GM06990 (cell line): ENCODE measurements at regions not wholly inside any gene's neighbourhood (a gene's known extent, or its start where the extent isn't known, plus 50 kb on each side); places are given as distances from the start of the nearest gene placed in this dataset.

Experiments
- DNase-seq: peaks from one replicate; pipeline ENCODE4 v3.0.0-alpha.2; 2011; ENCODE audit not compliant: insufficient read length; ENCODE audit errors: extremely low read depth
- H3K27me3 ChIP-seq: replicated peaks from 2 replicates; pipeline ENCODE4 v1.6.0; 2011; ENCODE audit warnings: low read length; ENCODE audit not compliant: control insufficient read depth, insufficient read depth
- H3K36me3 ChIP-seq: 2 replicates; pipeline ENCODE4 v1.5.1; 2011; ENCODE audit warnings: low read length; ENCODE audit not compliant: control insufficient read depth, insufficient read depth
- H3K4me3 ChIP-seq: replicated peaks from 2 replicates; pipeline ENCODE4 v1.5.1; 2011; ENCODE audit warnings: low read depth, mild to moderate bottlenecking, control low read depth, low read length
- CTCF ChIP-seq: IDR thresholded peaks from 2 replicates; pipeline ENCODE4 v1.5.1; 2011; ENCODE audit warnings: low read length, control low read depth, mild to moderate bottlenecking, inconsistent platforms; ENCODE audit not compliant: insufficient read depth, poor library complexity, severe bottlenecking

- no peak for DNase-seq
- Histone ChIP-seq H3K4me3 (no peak overlapping the region), H3K27me3 (no peaks in the 10 kb centered on the region), H3K36me3 (no peaks in the 10 kb centered on the region)
- TF ChIP-seq CTCF: no peak
Measured at GRCh38 chr10:4081685-4082111, 296.7 kb upstream of the KLF6 start.

GRCh38 chr10:4080225-4080805 is 295.3 kb upstream of the KLF6 start:
- DNase-seq: no peak

GRCh38 chr10:4079803-4080202 is 294.8 kb upstream of the KLF6 start:
- no peak for DNase-seq
- no peak for TF ChIP-seq CTCF
- Histone ChIP-seq H3K4me3 (no peak overlapping the region), H3K27me3 (no peaks in the 10 kb centered on the region), H3K36me3 (no peaks in the 10 kb centered on the region)

More at GRCh38 chr10:4080225-4080805, 295.3 kb upstream of the KLF6 start:
- no peak for TF ChIP-seq CTCF
- Histone ChIP-seq H3K36me3 (no peaks in the 10 kb centered on the region), H3K27me3 (no peaks in the 10 kb centered on the region), H3K4me3 (no peak overlapping the region)

- TF ChIP-seq CTCF: no peak
- DNase-seq: no peak
- Histone ChIP-seq H3K36me3 (no peaks in the 10 kb centered on the region), H3K4me3 (no peak overlapping the region), H3K27me3 (no peaks in the 10 kb centered on the region)
Measured at GRCh38 chr10:4077804-4078203, 292.8 kb upstream of the KLF6 start.

GRCh38 chr10:4076983-4077382 is 292.0 kb upstream of the KLF6 start:
- Histone ChIP-seq H3K27me3 (no peaks in the 10 kb centered on the region), H3K36me3 (no peaks in the 10 kb centered on the region), H3K4me3 (no peak overlapping the region)
- no peak for TF ChIP-seq CTCF
- no peak for DNase-seq

- no peaks in the 10 kb centered on the region for H3K27me3 ChIP-seq
- DNase-seq: no peak
- no peak overlapping the region for H3K4me3 ChIP-seq
- no peak for TF ChIP-seq CTCF
- no peaks in the 10 kb centered on the region for H3K36me3 ChIP-seq
Measured at GRCh38 chr10:4075443-4075842, 290.4 kb upstream of the KLF6 start.
